CD14-positive monocyte (primary cell): ENCODE measurements at regions not wholly inside any gene's neighbourhood (a gene's known extent, or its start where the extent isn't known, plus 50 kb on each side); places are given as distances from the start of the nearest gene placed in this dataset.

Source experiments
- DNase-seq, 3 donors: peaks; one replicate each; pipeline ENCODE4 v3.0.0-alpha.2; 2011 to 2022
- H2AFZ ChIP-seq: 2 replicates; pipeline ENCODE4 v1.6.0; 2012; ENCODE audit warnings: mild to moderate bottlenecking, low read depth, low read length, inconsistent platforms; ENCODE audit not compliant: insufficient read depth, poor library complexity, severe bottlenecking
- H3K27ac ChIP-seq, 2 donors: 1 replicate in 1 of 2; 2 replicates in 1 of 2; pipeline ENCODE4 v1.5.1; 2012 to 2013; ENCODE audit warnings: low read length in 2 of 2, control low read depth in 1 of 2, inconsistent platforms in 1 of 2, low read depth in 1 of 2, mild to moderate bottlenecking in 1 of 2
- H3K27me3 ChIP-seq, 2 donors: one replicate each; pipeline versions ENCODE4 v1.6.0 to v1.6.1; 2011 to 2013; ENCODE audit warnings: low read length in 2 of 2; ENCODE audit not compliant: control insufficient read depth in 2 of 2, insufficient read depth in 2 of 2
- H3K36me3 ChIP-seq, 2 donors: replicated peaks in 1 of 2; 1 replicate in 1 of 2; 2 replicates in 1 of 2; pipeline versions ENCODE4 v1.5.1 to v1.6.1; 2012 to 2013; ENCODE audit warnings: low read length in 2 of 2, control low read depth in 1 of 2, inconsistent platforms in 1 of 2, mild to moderate bottlenecking in 1 of 2; ENCODE audit not compliant: insufficient read depth in 2 of 2, control insufficient read depth in 1 of 2
- H3K4me1 ChIP-seq, 2 donors: 1 replicate in 1 of 2; 2 replicates in 1 of 2; pipeline versions ENCODE4 v1.5.1 to v1.6.1; 2012 to 2013; ENCODE audit warnings: low read length in 2 of 2, control low read depth in 1 of 2, inconsistent platforms in 1 of 2, mild to moderate bottlenecking in 1 of 2, moderate library complexity in 1 of 2; ENCODE audit not compliant: insufficient read depth in 2 of 2, control insufficient read depth in 1 of 2
- H3K4me2 ChIP-seq: replicated peaks from 2 replicates; pipeline ENCODE3; 2012; ENCODE audit warnings: low read length, moderate library complexity, mild to moderate bottlenecking; ENCODE audit not compliant: poor library complexity, severe bottlenecking; ENCODE audit errors: extremely low read depth
- H3K4me3 ChIP-seq, 3 experiments: fragments of 200-600 bp in 1 of 3; sonication (generic) in 1 of 3; replicated peaks in 1 of 3; 1 replicate in 2 of 3; 2 replicates in 1 of 3; pipeline ENCODE4 v1.5.1; 2011 to 2013; ENCODE audit warnings: low read length in 3 of 3, mild to moderate bottlenecking in 3 of 3, control low read depth in 2 of 3, low read depth in 2 of 3, inconsistent platforms in 1 of 3, moderate library complexity in 1 of 3
- H3K79me2 ChIP-seq: 2 replicates; pipeline ENCODE4 v1.6.0; 2012; ENCODE audit warnings: mild to moderate bottlenecking, control low read depth, inconsistent platforms, low read length, moderate library complexity; ENCODE audit not compliant: insufficient read depth
- H3K9ac ChIP-seq: 2 replicates; pipeline ENCODE4 v1.6.0; 2017; ENCODE audit warnings: low read length, mild to moderate bottlenecking; ENCODE audit not compliant: insufficient read depth, poor library complexity, severe bottlenecking
- H3K9me3 ChIP-seq, 2 donors: replicated peaks in 1 of 2; 1 replicate in 1 of 2; 2 replicates in 1 of 2; pipeline versions ENCODE4 v1.5.1 to v1.6.1; 2012 to 2013; ENCODE audit warnings: low read length in 2 of 2, control low read depth in 1 of 2; ENCODE audit not compliant: control insufficient read depth in 1 of 2, insufficient read depth in 1 of 2
- H4K20me1 ChIP-seq: 2 replicates; pipeline ENCODE4 v1.6.0; 2012; ENCODE audit warnings: mild to moderate bottlenecking, low read length, control low read depth, moderate library complexity; ENCODE audit not compliant: insufficient read depth
- H3K27ac Mint-ChIP-seq, 7 donors: one replicate each; pipeline ENCODE4 v1.8.0; 2020; ENCODE audit warnings: mild to moderate bottlenecking in 7 of 7, mixed read lengths in 7 of 7, moderate library complexity in 6 of 7, inconsistent platforms in 2 of 7
- H3K27me3 Mint-ChIP-seq, 3 donors: one replicate each; pipeline ENCODE4 v1.8.0; 2021 to 2022; ENCODE audit warnings: low read depth in 3 of 3, mild to moderate bottlenecking in 3 of 3, mixed read lengths in 3 of 3, moderate library complexity in 3 of 3, inconsistent platforms in 1 of 3
- H3K36me3 Mint-ChIP-seq, 2 donors: one replicate each; pipeline ENCODE4 v1.8.0; 2020; ENCODE audit warnings: mixed read lengths in 2 of 2, inconsistent platforms in 1 of 2, mild to moderate bottlenecking in 1 of 2
- H3K4me1 Mint-ChIP-seq: one replicate; pipeline ENCODE4 v1.8.0; 2020; ENCODE audit warnings: mild to moderate bottlenecking, mixed read lengths
- H3K4me3 Mint-ChIP-seq, 2 donors: one replicate each; pipeline ENCODE4 v1.8.0; 2020; ENCODE audit warnings: mild to moderate bottlenecking in 2 of 2, mixed read lengths in 2 of 2, moderate library complexity in 1 of 2
- H3K9me3 Mint-ChIP-seq, 7 donors: one replicate each; pipeline ENCODE4 v1.8.0; 2020 to 2022; ENCODE audit warnings: mixed read lengths in 7 of 7, mild to moderate bottlenecking in 6 of 7, moderate library complexity in 6 of 7, inconsistent platforms in 2 of 7
- CTCF ChIP-seq: fragments of 200-600 bp; IDR thresholded peaks from one replicate; pipeline ENCODE4 v1.8.0; 2022; ENCODE audit warnings: antibody characterized with exemption, mild to moderate bottlenecking
- WGBS: methylation state at CpG from one replicate; pipeline ENCODE4 v1.1.5; 2013; ENCODE audit warnings: missing lambda C conversion rate; ENCODE audit not compliant: insufficient coverage; 5-methylcytosine and 5-hydroxymethylcytosine counted together
- intact Hi-C, 2 donors: fragments of 100-400 bp; cut with micrococcal nuclease; formaldehyde crosslinking; loops; one replicate each; pipeline versions ENCODE4 v1.15.0 to v1.15.1; 2023

- DNase-seq = no peak
- Mint-ChIP-seq H3K36me3 (no peaks in the 10 kb centered on the region), H3K4me1 (peaks cover 3% of the 10 kb centered on the region), H3K9me3 (peaks cover 0 to 2% (median 0%) of the 10 kb centered on the region in 7 donors), H3K27me3 (peaks cover 0 to 2% (median 0%) of the 10 kb centered on the region in 3 donors), H3K4me3 (no peak overlapping the region), H3K27ac (no peak overlapping the region)
- no peaks in the 10 kb centered on the region for H3K36me3 ChIP-seq
- no peak for TF ChIP-seq CTCF
- no peak overlapping the region for H3K9ac ChIP-seq
- H3K79me2 ChIP-seq = no peaks in the 10 kb centered on the region
- H3K9me3 ChIP-seq = no peaks in the 10 kb centered on the region
- no peaks in the 10 kb centered on the region for H3K4me1 ChIP-seq
- no peaks in the 10 kb centered on the region for H4K20me1 ChIP-seq
- no peak overlapping the region for H3K4me2 ChIP-seq
- H3K4me3 ChIP-seq = no peak overlapping the region
- H3K27me3 ChIP-seq = no peaks in the 10 kb centered on the region
- intact Hi-C loops = no loop called here
- no peak overlapping the region for H2AFZ ChIP-seq
- no peak overlapping the region for H3K27ac ChIP-seq
These were observed 1189.4 kb downstream of the EFNA5 start for GRCh38 chr5:106481374-106481773.

GRCh38 chr5:106476630-106477029 is 1194.1 kb downstream of the EFNA5 start:
- H2AFZ ChIP-seq = no peak overlapping the region
- H3K9me3 ChIP-seq = no peaks in the 10 kb centered on the region
- intact Hi-C loops = no loop called here
- H3K27me3 ChIP-seq = no peaks in the 10 kb centered on the region
- Mint-ChIP-seq H3K4me3 (no peak overlapping the region), H3K36me3 (no peaks in the 10 kb centered on the region), H3K27ac (no peak overlapping the region), H3K4me1 (peaks cover 3% of the 10 kb centered on the region), H3K27me3 (peaks cover 0 to 2% (median 0%) of the 10 kb centered on the region in 3 donors), H3K9me3 (peaks cover 0 to 2% (median 0%) of the 10 kb centered on the region in 7 donors)
- no peak for TF ChIP-seq CTCF
- H3K4me3 ChIP-seq = no peak overlapping the region
- H3K27ac ChIP-seq = no peak overlapping the region
- no peak overlapping the region for H3K9ac ChIP-seq
- H3K4me2 ChIP-seq = no peak overlapping the region
- no peaks in the 10 kb centered on the region for H4K20me1 ChIP-seq
- H3K79me2 ChIP-seq = no peaks in the 10 kb centered on the region
- DNase-seq = no peak
- no peaks in the 10 kb centered on the region for H3K36me3 ChIP-seq
- no peaks in the 10 kb centered on the region for H3K4me1 ChIP-seq
- WGBS = no CpG with 5 or more reads among the region's 4 CpGs
